ENCODE measurements at regions not wholly inside any gene's neighbourhood (a gene's known extent, or its start where the extent isn't known, plus 50 kb on each side); places are given as distances from the start of the nearest gene placed in this dataset.

- Histone ChIP-seq H3K4me1 (no peaks in the 10 kb centered on the region), H3K36me3 (no peaks in the 10 kb centered on the region), H3K9me3 (peaks cover 0 to 11% of the 10 kb centered on the region in 2 donors), H3K27ac (no peak overlapping the region), H3K4me3 (no peak overlapping the region), H3K27me3 (no peaks in the 10 kb centered on the region)
- TF ChIP-seq CTCF (IDR thresholded peaks at IDR 0.05) (no peak), POLR2A (IDR thresholded peaks at IDR 0.05) (no peak)
- no peak for DNase-seq
- intact Hi-C loops (cut with DNase I; ENCODE audit: low total_unique reads): no loop called here
Observed at GRCh38 chr3:174749143-174749542, 110.0 kb upstream of the NAALADL2 start.

GRCh38 chr3:174755833-174756829 lies 103.0 kb upstream of the NAALADL2 start:
- TF ChIP-seq POLR2A (IDR thresholded peaks at IDR 0.05) (no peak), CTCF (IDR thresholded peaks at IDR 0.05) (no peak)
- H3K9me3 ChIP-seq: peaks cover 0 to 4% of the 10 kb centered on the region in 2 donors
- H3K27me3 ChIP-seq: no peaks in the 10 kb centered on the region
- H3K4me3 ChIP-seq: no peak overlapping the region
- no peak overlapping the region for H3K27ac ChIP-seq
- no peaks in the 10 kb centered on the region for H3K36me3 ChIP-seq
- no peaks in the 10 kb centered on the region for H3K4me1 ChIP-seq
- intact Hi-C loops (cut with DNase I; ENCODE audit: low total_unique reads): no loop called here
- DNase-seq: no peak

- intact Hi-C loops (cut with DNase I; ENCODE audit: low total_unique reads): no loop called here
- DNase-seq: no peak
- H3K27me3 ChIP-seq: no peaks in the 10 kb centered on the region
- H3K27ac ChIP-seq: no peak overlapping the region
- no peaks in the 10 kb centered on the region for H3K9me3 ChIP-seq
- no peaks in the 10 kb centered on the region for H3K4me1 ChIP-seq
- TF ChIP-seq POLR2A (IDR thresholded peaks at IDR 0.05) (no peak), CTCF (IDR thresholded peaks at IDR 0.05) (no peak)
- H3K4me3 ChIP-seq: no peak overlapping the region
- no peaks in the 10 kb centered on the region for H3K36me3 ChIP-seq
Observed at GRCh38 chr3:174758943-174759342, 100.2 kb upstream of the NAALADL2 start.

GRCh38 chr3:174767406-174767805 lies 91.7 kb upstream of the NAALADL2 start:
- Histone ChIP-seq H3K27me3 (no peaks in the 10 kb centered on the region), H3K36me3 (no peaks in the 10 kb centered on the region), H3K9me3 (no peaks in the 10 kb centered on the region), H3K4me1 (no peaks in the 10 kb centered on the region), H3K4me3 (no peak overlapping the region), H3K27ac (no peak overlapping the region)
- no peak for TF ChIP-seq CTCF (IDR thresholded peaks at IDR 0.05)
- TF ChIP-seq POLR2A (IDR thresholded peaks at IDR 0.05): no peak
- DNase-seq: no peak
- intact Hi-C loops (cut with DNase I; ENCODE audit: low total_unique reads): no loop called here

GRCh38 chr3:174767853-174768382 lies 91.2 kb upstream of the NAALADL2 start:
- no peaks in the 10 kb centered on the region for H3K36me3 ChIP-seq
- TF ChIP-seq POLR2A (IDR thresholded peaks at IDR 0.05): no peak
- TF ChIP-seq CTCF (IDR thresholded peaks at IDR 0.05): no peak
- no peaks in the 10 kb centered on the region for H3K27me3 ChIP-seq
- no peak overlapping the region for H3K27ac ChIP-seq
- H3K4me3 ChIP-seq: no peak overlapping the region
- intact Hi-C loops (cut with DNase I; ENCODE audit: low total_unique reads): no loop called here
- no peaks in the 10 kb centered on the region for H3K4me1 ChIP-seq
- DNase-seq: no peak
- no peaks in the 10 kb centered on the region for H3K9me3 ChIP-seq
